OCI-LY3 (cell line): ENCODE measurements at regions not wholly inside any gene's neighbourhood (a gene's known extent, or its start where the extent isn't known, plus 50 kb on each side); places are given as distances from the start of the nearest gene placed in this dataset.
"Not testable (repeated sequence)": the region's sequence is repeated elsewhere in the genome, so short reads cannot be mapped to it uniquely, and the experiment has no call there.

Source experiments
- H2AFZ ChIP-seq: fragments of 200-600, 300-600 bp; shearing (Covaris generic); 2 replicates; pipeline ENCODE4 v1.6.0; 2014; ENCODE audit warnings: antibody characterized with exemption, low read depth, low read length
- H3K27ac ChIP-seq: fragments of 200-600, 300-600 bp; sonication (generic); 2 replicates; pipeline ENCODE4 v1.5.1; 2014; ENCODE audit warnings: mild to moderate bottlenecking, low read length, moderate library complexity, mixed read lengths
- H3K27me3 ChIP-seq: fragments of 200-600, 300-600 bp; sonication (generic); 2 replicates; pipeline ENCODE4 v1.6.1; 2014; ENCODE audit warnings: low read depth, low read length, mixed read lengths
- H3K36me3 ChIP-seq: fragments of 200-600, 300-600 bp; sonication (generic); replicated peaks from 2 replicates; pipeline ENCODE3; 2014; ENCODE audit warnings: low read depth, low read length, mixed read lengths
- H3K4me1 ChIP-seq: fragments of 300-600, 200-600 bp; sonication (generic); 2 replicates; pipeline ENCODE4 v1.6.1; 2014; ENCODE audit warnings: low read length, mixed read lengths
- H3K4me2 ChIP-seq: fragments of 200-600, 300-600 bp; sonication (generic); 2 replicates; pipeline ENCODE4 v1.6.1; 2014; ENCODE audit warnings: low read length, mixed read lengths
- H3K4me3 ChIP-seq: fragments of 300-600, 200-600 bp; sonication (generic); 2 replicates; pipeline ENCODE4 v1.5.1; 2014; ENCODE audit warnings: antibody characterized with exemption, mild to moderate bottlenecking, low read length, moderate library complexity
- H3K79me2 ChIP-seq: fragments of 300-600, 200-600 bp; shearing (Covaris generic); 2 replicates; pipeline ENCODE4 v1.6.1; 2014; ENCODE audit warnings: mild to moderate bottlenecking, low read length, mixed read lengths
- H3K9ac ChIP-seq: fragments of 300-600, 200-600 bp; shearing (Covaris generic); 2 replicates; pipeline ENCODE4 v1.6.0; 2014; ENCODE audit warnings: mild to moderate bottlenecking, low read length, moderate library complexity
- H3K9me3 ChIP-seq: fragments of 200-600, 300-600 bp; shearing (Covaris generic); 2 replicates; pipeline ENCODE4 v1.6.1; 2014; ENCODE audit warnings: low read length, mixed read lengths; ENCODE audit not compliant: insufficient read depth
- H4K20me1 ChIP-seq: fragments of 200-600, 300-600 bp; sonication (generic); 2 replicates; pipeline ENCODE4 v1.6.1; 2016; ENCODE audit warnings: low read length, mixed read lengths; ENCODE audit not compliant: insufficient read depth
- CTCF ChIP-seq: fragments of 200-600, 300-600 bp; sonication (generic); IDR thresholded peaks from 2 replicates; pipeline ENCODE4 v1.5.1; 2014; ENCODE audit warnings: antibody characterized with exemption, low read length, low read depth
- EZH2phosphoT487 ChIP-seq: fragments of 200-600 bp; shearing (Covaris generic); IDR thresholded peaks from 2 replicates; pipeline ENCODE4 v1.6.1; 2018; ENCODE audit warnings: antibody characterized with exemption, mixed run types, low read depth

DNA sequence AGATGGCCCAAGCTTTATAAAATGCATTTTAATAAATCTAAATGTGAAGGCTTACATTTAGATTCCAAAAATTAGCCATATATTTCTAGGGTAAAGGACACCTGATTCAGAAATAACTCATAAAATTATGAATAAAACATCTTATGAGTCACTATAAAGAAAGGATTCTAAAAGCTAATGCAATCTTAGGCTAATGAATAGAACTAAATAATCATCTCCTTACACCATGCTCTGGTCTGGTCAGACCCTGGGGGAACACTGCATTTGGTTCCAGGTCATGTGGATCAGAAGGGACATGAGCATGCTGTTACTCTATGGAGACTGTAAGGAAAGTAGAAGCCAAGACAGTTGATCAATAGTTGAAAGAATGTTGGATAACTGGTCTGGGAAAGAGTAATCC, 370.4 kb downstream of the NDFIP2 start:
- no peaks in the 10 kb centered on the region for H3K4me1 ChIP-seq
- no peaks in the 10 kb centered on the region for H3K27me3 ChIP-seq
- no peak overlapping the region for H2AFZ ChIP-seq
- no peak overlapping the region for H3K4me2 ChIP-seq
- H3K4me3 ChIP-seq: no peak overlapping the region
- H3K9ac ChIP-seq: no peak overlapping the region
- H3K9me3 ChIP-seq: no peaks in the 10 kb centered on the region
- H3K79me2 ChIP-seq: no peaks in the 10 kb centered on the region
- no peak for TF ChIP-seq CTCF
- TF ChIP-seq EZH2phosphoT487: no peak
- H4K20me1 ChIP-seq: no peaks in the 10 kb centered on the region
- no peaks in the 10 kb centered on the region for H3K36me3 ChIP-seq
- no peak overlapping the region for H3K27ac ChIP-seq

- Histone ChIP-seq H3K4me1 (no peaks in the 10 kb centered on the region), H3K27me3 (no peaks in the 10 kb centered on the region), H4K20me1 (no peaks in the 10 kb centered on the region), H2AFZ (no peak overlapping the region), H3K79me2 (no peaks in the 10 kb centered on the region), H3K4me3 (no peak overlapping the region), H3K36me3 (no peaks in the 10 kb centered on the region), H3K27ac (no peak overlapping the region), H3K4me2 (no peak overlapping the region), H3K9me3 (no peaks in the 10 kb centered on the region), H3K9ac (no peak overlapping the region)
- TF ChIP-seq CTCF (no peak), EZH2phosphoT487 (no peak)
These were observed 367.1 kb downstream of the NDFIP2 start for GRCh38 chr13:79847882-79848592.

- H3K27ac ChIP-seq: no peak overlapping the region
- no peak overlapping the region for H3K9ac ChIP-seq
- H3K4me2 ChIP-seq: no peak overlapping the region
- no peak overlapping the region for H3K4me3 ChIP-seq
- no peaks in the 10 kb centered on the region for H3K36me3 ChIP-seq
- H4K20me1 ChIP-seq: no peaks in the 10 kb centered on the region
- no peak for TF ChIP-seq EZH2phosphoT487
- no peak for TF ChIP-seq CTCF
- no peaks in the 10 kb centered on the region for H3K9me3 ChIP-seq
- H3K79me2 ChIP-seq: no peaks in the 10 kb centered on the region
- H2AFZ ChIP-seq: no peak overlapping the region
- no peaks in the 10 kb centered on the region for H3K27me3 ChIP-seq
- H3K4me1 ChIP-seq: no peaks in the 10 kb centered on the region
These were observed 365.4 kb downstream of the NDFIP2 start for GRCh38 chr13:79846386-79846785.

GRCh38 chr13:79837741-79838450, 356.9 kb downstream of the NDFIP2 start:
- Histone ChIP-seq H3K79me2 (no peaks in the 10 kb centered on the region), H3K4me1 (no peaks in the 10 kb centered on the region), H2AFZ (no peak overlapping the region), H3K27ac (no peak overlapping the region), H3K4me3 (no peak overlapping the region), H4K20me1 (no peaks in the 10 kb centered on the region), H3K9ac (no peak overlapping the region), H3K4me2 (no peak overlapping the region), H3K9me3 (no peaks in the 10 kb centered on the region), H3K27me3 (no peaks in the 10 kb centered on the region), H3K36me3 (no peaks in the 10 kb centered on the region)
- TF ChIP-seq EZH2phosphoT487: no peak
- no peak for TF ChIP-seq CTCF

GRCh38 chr13:79836121-79836520, 355.2 kb downstream of the NDFIP2 start:
- H2AFZ ChIP-seq, H3K27ac ChIP-seq, H3K27me3 ChIP-seq, H3K36me3 ChIP-seq, H4K20me1 ChIP-seq, H3K4me1 ChIP-seq, H3K9me3 ChIP-seq, H3K9ac ChIP-seq, H3K79me2 ChIP-seq, H3K4me2 ChIP-seq, H3K4me3 ChIP-seq: not testable (repeated sequence)
